Heart right ventricle (tissue), 16 donors: ENCODE measurements at regions not wholly inside any gene's neighbourhood (a gene's known extent, or its start where the extent isn't known, plus 50 kb on each side); places are given as distances from the start of the nearest gene placed in this dataset.
"Not testable (repeated sequence)": the region's sequence is repeated elsewhere in the genome, so short reads cannot be mapped to it uniquely, and the experiment has no call there.

Experiments
- ATAC-seq, 8 donors: fragments of 200-7000 bp; cut with Tn5 transposase; one replicate each; pipeline ENCODE4 v1.9.1; 2020; ENCODE audit warnings: mild to moderate bottlenecking in 8 of 8, moderate library complexity in 8 of 8, moderate number of reproducible peaks in 1 of 8
- DNase-seq, 2 donors: peaks; one replicate each; pipeline ENCODE4 v3.0.0-alpha.2; 2020
- H3K27ac ChIP-seq, 10 donors: fragments of 200-600 bp; sonication (generic) in 2 of 10; one replicate each; pipeline versions ENCODE4 v1.5.0 to v1.8.0; 2020 to 2022; ENCODE audit warnings: mild to moderate bottlenecking in 3 of 10
- H3K27me3 ChIP-seq, 7 donors: fragments of 200-600 bp; one replicate each; pipeline ENCODE4 v1.8.0; 2021 to 2022; ENCODE audit warnings: mild to moderate bottlenecking in 2 of 7
- H3K36me3 ChIP-seq, 9 donors: fragments of 200-600 bp; sonication (generic) in 1 of 9; one replicate each; pipeline versions ENCODE4 v1.5.0 to v1.8.0; 2020 to 2022; ENCODE audit warnings: mild to moderate bottlenecking in 2 of 9
- H3K4me1 ChIP-seq, 9 donors: fragments of 200-600 bp; sonication (generic) in 1 of 9; one replicate each; pipeline versions ENCODE4 v1.5.0 to v1.8.0; 2020 to 2022; ENCODE audit warnings: mild to moderate bottlenecking in 4 of 9
- H3K4me3 ChIP-seq, 10 donors: fragments of 200-600 bp; sonication (generic) in 2 of 10; one replicate each; pipeline versions ENCODE4 v1.5.0 to v1.8.0; 2020 to 2022; ENCODE audit warnings: mild to moderate bottlenecking in 7 of 10, moderate library complexity in 2 of 10
- H3K9me3 ChIP-seq, 11 donors: fragments of 200-600 bp in 10 of 11; sonication (generic) in 2 of 11; one replicate each; pipeline versions ENCODE4 v1.5.0 to v1.8.0; 2013 to 2022; ENCODE audit warnings: mild to moderate bottlenecking in 2 of 11, control low read depth in 1 of 11, moderate library complexity in 1 of 11
- CTCF ChIP-seq, 9 donors: fragments of 200-600 bp; sonication (generic) in 2 of 9; IDR thresholded peaks; one replicate each; pipeline versions ENCODE4 v1.5.0 to v1.8.0; 2021 to 2022; ENCODE audit warnings: antibody characterized with exemption in 9 of 9, mild to moderate bottlenecking in 5 of 9, moderate library complexity in 1 of 9
- WGBS, 2 donors: extraction: QIAGEN DNeasy Blood & Tissue Kit; methylation state at CpG; one replicate each; pipeline ENCODE4 v1.1.7; 2013; ENCODE audit warnings: inconsistent platforms in 1 of 2; 5-methylcytosine and 5-hydroxymethylcytosine counted together
- intact Hi-C, 10 donors: fragments of 100-400 bp; cut with DNase I; formaldehyde crosslinking; loops; one replicate each; pipeline versions ENCODE4 v1.11.1 to v1.14.2; 2022
- donor health status: Arrhythmogenic right ventricular cardiomyopathy.
- donor health status: ischemic (EF 13 %, LVEDD 7.1; RV severe dilation, severe dysfunction).
- donor health status: healthy with polysubstance abuse.
- donor health status: DM: no; HTN: yes; CAD: no.
- donor health status: DM: no; HTN: no; CAD: no.
- donor health status: ischemic (EF 25% LVEDD 6.9; RV normal size, moderate dysfunction).
- donor health status: ischemic (EF 25% LVEDD 5.7; RV mildly dilated, moderate dysfunction).
- donor health status: healthy.
- donor health status: DM: yes; HTN: yes; CAD: no.
- donor health status: Ischemic cardiomyopathy.
- donor health status: ischemic (EF 35%, LVEDD 5.7; RV mildly dilated, moderate dysfunction).
- donor health status: nonischemic (EF 11% LVEDD 7.7; RV severe dilation, severe dysfunction).
- donor health status: DM: yes; HTN: yes; CAD: no.
- donor health status: PGD.
- donor health status: ischemic (EF 29% LVEDD 5.4; RV normal size, mild dysfunction).
- donor health status: nonischemic (EF 23%, LVEDD 6.1; RV moderate dilation, normal function).

- 85 to 94% methylated on average over 2 of the region's 2 CpGs for WGBS, 2 donors
- TF ChIP-seq CTCF (IDR thresholded peaks at IDR 0.05): no peak
- DNase-seq (no peak), ATAC-seq (no peak)
- H3K27me3 ChIP-seq: no peaks in the 10 kb centered on the region
- no peak overlapping the region for H3K27ac ChIP-seq
- H3K4me1 ChIP-seq: no peaks in the 10 kb centered on the region
- H3K4me3 ChIP-seq: no peak overlapping the region
- intact Hi-C loops: no loop called here
- peaks cover 0 to 16% (median 5%) of the 10 kb centered on the region in 11 donors for H3K9me3 ChIP-seq
- no peaks in the 10 kb centered on the region for H3K36me3 ChIP-seq
Observed at GRCh38 chr9:79087133-79087532, 484.6 kb upstream of the TLE4 start.

GRCh38 chr9:79089054-79089560 lies 482.7 kb upstream of the TLE4 start:
- TF ChIP-seq CTCF (IDR thresholded peaks at IDR 0.05): no peak
- no peak for ATAC-seq
- no peak overlapping the region for H3K27ac ChIP-seq

GRCh38 chr9:79089851-79090250 lies 481.9 kb upstream of the TLE4 start:
- DNase-seq, H3K27me3 ChIP-seq, H3K4me3 ChIP-seq, intact Hi-C loops, ATAC-seq, H3K36me3 ChIP-seq, H3K4me1 ChIP-seq, H3K27ac ChIP-seq: not testable (repeated sequence)
- peaks cover 0 to 11% (median 0%) of the 10 kb centered on the region in 11 donors for H3K9me3 ChIP-seq
- 57 to 62% methylated on average over 2 of the region's 2 CpGs for WGBS, 2 donors

More at GRCh38 chr9:79089054-79089560, 482.7 kb upstream of the TLE4 start:
- Histone ChIP-seq H3K27me3 (no peaks in the 10 kb centered on the region), H3K4me1 (no peaks in the 10 kb centered on the region), H3K36me3 (no peaks in the 10 kb centered on the region), H3K9me3 (peaks cover 0 to 11% (median 0%) of the 10 kb centered on the region in 11 donors), H3K4me3 (no peak overlapping the region)
- intact Hi-C loops: no loop called here
- no peak for DNase-seq

- H3K27me3 ChIP-seq, DNase-seq, H3K4me1 ChIP-seq, intact Hi-C loops, ATAC-seq, H3K9me3 ChIP-seq, H3K36me3 ChIP-seq, H3K4me3 ChIP-seq, H3K27ac ChIP-seq: not testable (repeated sequence)
- 89 to 91% methylated on average over 17 of the region's 17 CpGs for WGBS, 2 donors
Observed at GRCh38 chr9:79103257-79103656, 468.5 kb upstream of the TLE4 start.

- H3K4me3 ChIP-seq: no peak overlapping the region
- no peak for TF ChIP-seq CTCF (IDR thresholded peaks at IDR 0.05)
- H3K36me3 ChIP-seq: no peaks in the 10 kb centered on the region
- H3K27me3 ChIP-seq: no peaks in the 10 kb centered on the region
- H3K4me1 ChIP-seq: no peaks in the 10 kb centered on the region
- H3K27ac ChIP-seq: no peak overlapping the region
- H3K9me3 ChIP-seq: peaks cover 0 to 5% (median 0%) of the 10 kb centered on the region in 11 donors
- WGBS, 2 donors: 95 to 96% methylated on average over 1 of the region's 1 CpG
- ATAC-seq (no peak), DNase-seq (no peak)
- intact Hi-C loops: no loop called here
Observed at GRCh38 chr9:79104216-79104615, 467.5 kb upstream of the TLE4 start.
